ENCODE measurements at regions not wholly inside any gene's neighbourhood (a gene's known extent, or its start where the extent isn't known, plus 50 kb on each side); places are given as distances from the start of the nearest gene placed in this dataset.
A peak's percentile ranks its signal among the peaks of the same experiment; 100 is the strongest.

GRCh38 chr4:15373363-15373762, 54.5 kb upstream of the C1QTNF7 start:
- intact Hi-C loops (cut with micrococcal nuclease), result no loop called here
- H3K9me3 ChIP-seq (replicated peaks), result no peaks in the 10 kb centered on the region
- H3K4me3 ChIP-seq, result no peak overlapping the region
- H3K4me1 ChIP-seq, result peaks cover 18% of the 10 kb centered on the region
- H3K36me3 ChIP-seq, result no peaks in the 10 kb centered on the region
- TF ChIP-seq CTCF (IDR thresholded peaks at IDR 0.05; ENCODE audit: borderline replicate concordance), result no peak
- H3K27ac ChIP-seq (replicated peaks), result peak overlapping the region; percentile 76
- H3K27me3 ChIP-seq (ENCODE audit: low read depth), result no peaks in the 10 kb centered on the region
- DNase-seq, result no peak

GRCh38 chr4:15374656-15375055, 53.2 kb upstream of the C1QTNF7 start:
- no peak for TF ChIP-seq CTCF (IDR thresholded peaks at IDR 0.05; ENCODE audit: borderline replicate concordance)
- no peaks in the 10 kb centered on the region for H3K27me3 ChIP-seq (ENCODE audit: low read depth)
- no peak for DNase-seq
- intact Hi-C loops (cut with micrococcal nuclease), result no loop called here
- H3K4me3 ChIP-seq, result peak overlapping the region; percentile 51
- H3K9me3 ChIP-seq (replicated peaks), result no peaks in the 10 kb centered on the region
- peaks cover 18% of the 10 kb centered on the region for H3K4me1 ChIP-seq
- peak overlapping the region; percentile 76 for H3K27ac ChIP-seq (replicated peaks)
- H3K36me3 ChIP-seq, result no peaks in the 10 kb centered on the region

- H3K4me3 ChIP-seq, result peak overlapping the region; percentile 51
- H3K27ac ChIP-seq (replicated peaks), result peak overlapping the region; percentile 76
- H3K36me3 ChIP-seq, result no peaks in the 10 kb centered on the region
- no peak for TF ChIP-seq CTCF (IDR thresholded peaks at IDR 0.05; ENCODE audit: borderline replicate concordance)
- DNase-seq, result no peak
- no peaks in the 10 kb centered on the region for H3K9me3 ChIP-seq (replicated peaks)
- intact Hi-C loops (cut with micrococcal nuclease), result no loop called here
- peaks cover 18% of the 10 kb centered on the region for H3K4me1 ChIP-seq
- no peaks in the 10 kb centered on the region for H3K27me3 ChIP-seq (ENCODE audit: low read depth)
These were observed 52.2 kb upstream of the C1QTNF7 start for GRCh38 chr4:15375667-15376066.

GRCh38 chr4:15376145-15376544, 51.7 kb upstream of the C1QTNF7 start:
- H3K36me3 ChIP-seq, result no peaks in the 10 kb centered on the region
- H3K27ac ChIP-seq (replicated peaks), result peak overlapping the region; percentile 76
- DNase-seq, result no peak
- intact Hi-C loops (cut with micrococcal nuclease), result no loop called here
- peaks cover 18% of the 10 kb centered on the region for H3K4me1 ChIP-seq
- H3K4me3 ChIP-seq, result peak overlapping the region; percentile 51
- no peaks in the 10 kb centered on the region for H3K9me3 ChIP-seq (replicated peaks)
- TF ChIP-seq CTCF (IDR thresholded peaks at IDR 0.05; ENCODE audit: borderline replicate concordance), result no peak
- no peaks in the 10 kb centered on the region for H3K27me3 ChIP-seq (ENCODE audit: low read depth)

GRCh38 chr4:15376594-15376993, 51.2 kb upstream of the C1QTNF7 start:
- intact Hi-C loops (cut with micrococcal nuclease), result no loop called here
- Histone ChIP-seq H3K27me3 (ENCODE audit: low read depth) (no peaks in the 10 kb centered on the region), H3K9me3 (replicated peaks) (no peaks in the 10 kb centered on the region), H3K27ac (replicated peaks) (peak overlapping the region; percentile 76), H3K4me1 (peaks cover 18% of the 10 kb centered on the region), H3K4me3 (no peak overlapping the region), H3K36me3 (no peaks in the 10 kb centered on the region)
- no peak for DNase-seq
- TF ChIP-seq CTCF (IDR thresholded peaks at IDR 0.05; ENCODE audit: borderline replicate concordance), result no peak

Data from left ventricle myocardium inferior (tissue), 1 donor.